MM.1S (cell line): ENCODE measurements at regions not wholly inside any gene's neighbourhood (a gene's known extent, or its start where the extent isn't known, plus 50 kb on each side); places are given as distances from the start of the nearest gene placed in this dataset.

ENCODE experiments used
- DNase-seq: peaks from one replicate; pipeline ENCODE4 v3.0.0-alpha.2; 2015
- H2AFZ ChIP-seq: fragments of 300-600 bp; sonication (generic); 2 replicates; pipeline ENCODE4 v1.6.0; 2016; ENCODE audit warnings: antibody characterized with exemption, low read length
- H3F3A ChIP-seq: fragments of 300-600 bp; sonication (generic); 2 replicates; pipeline ENCODE4 v1.6.1; 2016; ENCODE audit warnings: mild to moderate bottlenecking, antibody characterized with exemption, low read length, moderate library complexity, mixed read lengths; ENCODE audit not compliant: insufficient read depth
- H3K27ac ChIP-seq: fragments of 300-600 bp; sonication (generic); 2 replicates; pipeline ENCODE4 v1.5.1; 2016; ENCODE audit warnings: mild to moderate bottlenecking, low read length
- H3K27me3 ChIP-seq: fragments of 300-600 bp; sonication (generic); replicated peaks from 2 replicates; pipeline ENCODE4 v1.6.0; 2016; ENCODE audit warnings: low read length; ENCODE audit not compliant: insufficient read depth
- H3K36me3 ChIP-seq: fragments of 300-600 bp; sonication (generic); replicated peaks from 2 replicates; pipeline ENCODE4 v1.6.1; 2016; ENCODE audit warnings: mild to moderate bottlenecking, low read length, mixed read lengths; ENCODE audit not compliant: insufficient read depth
- H3K4me1 ChIP-seq: fragments of 300-600 bp; sonication (generic); 2 replicates; pipeline ENCODE4 v1.6.1; 2016; ENCODE audit warnings: low read length, mixed read lengths
- H3K4me2 ChIP-seq: fragments of 300-600 bp; sonication (generic); 2 replicates; pipeline ENCODE4 v1.6.0; 2016; ENCODE audit warnings: low read depth, low read length
- H3K4me3 ChIP-seq: fragments of 300-600 bp; sonication (generic); 2 replicates; pipeline ENCODE4 v1.5.1; 2016; ENCODE audit warnings: low read length, mixed read lengths
- H3K79me2 ChIP-seq: fragments of 300-600 bp; sonication (generic); 2 replicates; pipeline ENCODE4 v1.6.1; 2016; ENCODE audit warnings: mixed run types, low read length, mixed read lengths
- H3K9ac ChIP-seq: fragments of 300-600 bp; sonication (generic); 2 replicates; pipeline ENCODE4 v1.6.1; 2016; ENCODE audit warnings: low read length, mixed read lengths
- H3K9me2 ChIP-seq: fragments of 300-600 bp; sonication (generic); replicated peaks from 2 replicates; pipeline ENCODE4 v1.6.1; 2016; ENCODE audit warnings: mild to moderate bottlenecking, low read length, mixed read lengths; ENCODE audit not compliant: insufficient read depth
- H3K9me3 ChIP-seq: fragments of 300-600 bp; sonication (generic); replicated peaks from 2 replicates; pipeline ENCODE4 v1.6.1; 2016; ENCODE audit warnings: mild to moderate bottlenecking, low read length, mixed read lengths; ENCODE audit not compliant: insufficient read depth
- H4K20me1 ChIP-seq: fragments of 300-600 bp; sonication (generic); 2 replicates; pipeline ENCODE4 v1.6.1; 2016; ENCODE audit warnings: mild to moderate bottlenecking, low read length, moderate library complexity, mixed read lengths; ENCODE audit not compliant: insufficient read depth
- CTCF ChIP-seq: fragments of 300-600 bp; sonication (generic); IDR thresholded peaks from 2 replicates; pipeline ENCODE4 v1.5.1; 2016; ENCODE audit warnings: antibody characterized with exemption, low read length, mixed read lengths
- EZH2 ChIP-seq: fragments of 300-600 bp; sonication (generic); optimal IDR thresholded peaks from 2 replicates; pipeline ENCODE3; 2017; ENCODE audit warnings: low read depth, mild to moderate bottlenecking, antibody characterized with exemption, low read length, mixed read lengths
- EZH2phosphoT487 ChIP-seq: fragments of 300-600 bp; sonication (generic); IDR thresholded peaks from 2 replicates; pipeline ENCODE4 v1.6.1; 2018; ENCODE audit warnings: antibody characterized with exemption, low read length

GRCh38 chr1:114224196-114224907 is 70.7 kb upstream of the SYT6 start:
- no peak for TF ChIP-seq EZH2phosphoT487
- TF ChIP-seq EZH2, result no peak
- TF ChIP-seq CTCF, result no peak
- Histone ChIP-seq H4K20me1 (no peaks in the 10 kb centered on the region), H3K79me2 (no peaks in the 10 kb centered on the region), H2AFZ (no peak overlapping the region), H3K27ac (no peak overlapping the region), H3K9me3 (no peaks in the 10 kb centered on the region), H3K4me1 (no peaks in the 10 kb centered on the region), H3K4me3 (no peak overlapping the region), H3K36me3 (no peaks in the 10 kb centered on the region), H3K9me2 (no peaks in the 10 kb centered on the region), H3F3A (no peaks in the 10 kb centered on the region), H3K9ac (no peak overlapping the region), H3K4me2 (no peak overlapping the region), H3K27me3 (no peaks in the 10 kb centered on the region)
- DNase-seq, result no peak

GRCh38 chr1:114222920-114223319 is 69.3 kb upstream of the SYT6 start:
- H2AFZ ChIP-seq, result no peak overlapping the region
- no peak overlapping the region for H3K4me3 ChIP-seq
- H3K27ac ChIP-seq, result no peak overlapping the region
- no peaks in the 10 kb centered on the region for H3F3A ChIP-seq
- H3K4me2 ChIP-seq, result no peak overlapping the region
- no peaks in the 10 kb centered on the region for H3K4me1 ChIP-seq
- H3K79me2 ChIP-seq, result no peaks in the 10 kb centered on the region
- H4K20me1 ChIP-seq, result no peaks in the 10 kb centered on the region
- no peak for DNase-seq
- no peak for TF ChIP-seq EZH2
- TF ChIP-seq EZH2phosphoT487, result no peak
- no peak for TF ChIP-seq CTCF
- no peak overlapping the region for H3K9ac ChIP-seq
- H3K36me3 ChIP-seq, result no peaks in the 10 kb centered on the region
- no peaks in the 10 kb centered on the region for H3K9me2 ChIP-seq
- no peaks in the 10 kb centered on the region for H3K27me3 ChIP-seq
- no peaks in the 10 kb centered on the region for H3K9me3 ChIP-seq

- Histone ChIP-seq H3K4me2 (no peak overlapping the region), H4K20me1 (no peaks in the 10 kb centered on the region), H3K27ac (no peak overlapping the region), H3F3A (no peaks in the 10 kb centered on the region), H3K36me3 (no peaks in the 10 kb centered on the region), H3K9me3 (no peaks in the 10 kb centered on the region), H2AFZ (no peak overlapping the region), H3K4me1 (no peaks in the 10 kb centered on the region), H3K4me3 (no peak overlapping the region), H3K79me2 (no peaks in the 10 kb centered on the region), H3K9me2 (no peaks in the 10 kb centered on the region), H3K27me3 (no peaks in the 10 kb centered on the region), H3K9ac (no peak overlapping the region)
- TF ChIP-seq EZH2, result no peak
- TF ChIP-seq CTCF, result no peak
- no peak for TF ChIP-seq EZH2phosphoT487
- DNase-seq, result no peak
Measured at GRCh38 chr1:114219172-114219868, 65.7 kb upstream of the SYT6 start.
